ENCODE measurements at regions not wholly inside any gene's neighbourhood (a gene's known extent, or its start where the extent isn't known, plus 50 kb on each side); places are given as distances from the start of the nearest gene placed in this dataset.

GRCh38 chrX:150047818-150048217 lies 109.5 kb upstream of the EOLA2 start:
- Histone ChIP-seq H3K27ac (no peak overlapping the region), H3K4me3 (no peak overlapping the region), H3K4me1 (no peaks in the 10 kb centered on the region), H3K27me3 (ENCODE audit: insufficient read depth in 3 of 3, low read length in 2 of 3) (no peaks in the 10 kb centered on the region), H3K36me3 (ENCODE audit: insufficient read depth in 1 of 2, low read depth in 1 of 2) (no peaks in the 10 kb centered on the region), H3K9me3 (peaks cover 7% of the 10 kb centered on the region)
- DNase-seq (no peak), ATAC-seq (no peak)
- WGBS, 3 donors = 71 to 83% (median 83%) methylated on average over 4 of the region's 4 CpGs
- no peak for TF ChIP-seq CTCF (IDR thresholded peaks at IDR 0.05)
- intact Hi-C loops (cut with DNase I) = loop anchor here in 1 of 2 donors (10.0 kb wide), 1 partner anchor 543 kb away; the partner anchor contains the start of gene IDS

- no peaks in the 10 kb centered on the region for H3K9me3 ChIP-seq
- H3K4me1 ChIP-seq = no peaks in the 10 kb centered on the region
- H3K27ac ChIP-seq = no peak overlapping the region
- H3K36me3 ChIP-seq (ENCODE audit: insufficient read depth in 1 of 2, low read depth in 1 of 2) = no peaks in the 10 kb centered on the region
- no peak for DNase-seq
- no peak for ATAC-seq
- no peak for TF ChIP-seq CTCF (IDR thresholded peaks at IDR 0.05)
- intact Hi-C loops (cut with DNase I) = loop anchor here in 1 of 2 donors (10.0 kb wide), 1 partner anchor 545 kb away; the partner anchor contains the start of gene IDS
- H3K27me3 ChIP-seq (ENCODE audit: insufficient read depth in 3 of 3, low read length in 2 of 3) = no peaks in the 10 kb centered on the region
- WGBS, 3 donors = 38 to 50% (median 47%) methylated on average over 2 of the region's 2 CpGs
- H3K4me3 ChIP-seq = no peak overlapping the region
Observed at GRCh38 chrX:150049647-150050046, 111.4 kb upstream of the EOLA2 start.

GRCh38 chrX:150050387-150050786 lies 112.1 kb upstream of the EOLA2 start:
- WGBS, 3 donors = 87 to 100% (median 100%) methylated on average over 1 of the region's 1 CpG
- no peaks in the 10 kb centered on the region for H3K9me3 ChIP-seq
- H3K27ac ChIP-seq = no peak overlapping the region
- ATAC-seq (no peak), DNase-seq (no peak)
- H3K4me1 ChIP-seq = no peaks in the 10 kb centered on the region
- no peak overlapping the region for H3K4me3 ChIP-seq
- no peaks in the 10 kb centered on the region for H3K36me3 ChIP-seq (ENCODE audit: insufficient read depth in 1 of 2, low read depth in 1 of 2)
- TF ChIP-seq CTCF (IDR thresholded peaks at IDR 0.05) = no peak
- H3K27me3 ChIP-seq (ENCODE audit: insufficient read depth in 3 of 3, low read length in 2 of 3) = no peaks in the 10 kb centered on the region
- intact Hi-C loops (cut with DNase I) = no loop called here

- WGBS, 3 donors = 11 to 57% (median 18%) methylated on average over 2 of the region's 2 CpGs
- DNase-seq (no peak), ATAC-seq (no peak)
- no peak for TF ChIP-seq CTCF (IDR thresholded peaks at IDR 0.05)
- H3K36me3 ChIP-seq (ENCODE audit: insufficient read depth in 1 of 2, low read depth in 1 of 2) = no peaks in the 10 kb centered on the region
- no peaks in the 10 kb centered on the region for H3K9me3 ChIP-seq
- no peaks in the 10 kb centered on the region for H3K4me1 ChIP-seq
- intact Hi-C loops (cut with DNase I) = no loop called here
- H3K27me3 ChIP-seq (ENCODE audit: insufficient read depth in 3 of 3, low read length in 2 of 3) = no peaks in the 10 kb centered on the region
- no peak overlapping the region for H3K27ac ChIP-seq
- no peak overlapping the region for H3K4me3 ChIP-seq
Observed at GRCh38 chrX:150051096-150051495, 112.8 kb upstream of the EOLA2 start.

GRCh38 chrX:150052226-150052625 lies 113.9 kb upstream of the EOLA2 start:
- no peak overlapping the region for H3K27ac ChIP-seq
- no peaks in the 10 kb centered on the region for H3K9me3 ChIP-seq
- no peak overlapping the region for H3K4me3 ChIP-seq
- no peak for TF ChIP-seq CTCF (IDR thresholded peaks at IDR 0.05)
- intact Hi-C loops (cut with DNase I) = no loop called here
- no peaks in the 10 kb centered on the region for H3K27me3 ChIP-seq (ENCODE audit: insufficient read depth in 3 of 3, low read length in 2 of 3)
- 83 to 100% (median 84%) methylated on average over 1 of the region's 1 CpG for WGBS, 3 donors
- no peak for DNase-seq
- no peaks in the 10 kb centered on the region for H3K4me1 ChIP-seq
- no peaks in the 10 kb centered on the region for H3K36me3 ChIP-seq (ENCODE audit: insufficient read depth in 1 of 2, low read depth in 1 of 2)
- ATAC-seq = no peak
